HK-2 (cell line): ENCODE measurements at regions not wholly inside any gene's neighbourhood (a gene's known extent, or its start where the extent isn't known, plus 50 kb on each side); places are given as distances from the start of the nearest gene placed in this dataset.
"Not testable (repeated sequence)": the region's sequence is repeated elsewhere in the genome, so short reads cannot be mapped to it uniquely, and the experiment has no call there.

Experiments used
- DNase-seq: peaks from one replicate; pipeline ENCODE4 v3.0.0-alpha.2; 2018; ENCODE audit not compliant: unreplicated experiment

DNA sequence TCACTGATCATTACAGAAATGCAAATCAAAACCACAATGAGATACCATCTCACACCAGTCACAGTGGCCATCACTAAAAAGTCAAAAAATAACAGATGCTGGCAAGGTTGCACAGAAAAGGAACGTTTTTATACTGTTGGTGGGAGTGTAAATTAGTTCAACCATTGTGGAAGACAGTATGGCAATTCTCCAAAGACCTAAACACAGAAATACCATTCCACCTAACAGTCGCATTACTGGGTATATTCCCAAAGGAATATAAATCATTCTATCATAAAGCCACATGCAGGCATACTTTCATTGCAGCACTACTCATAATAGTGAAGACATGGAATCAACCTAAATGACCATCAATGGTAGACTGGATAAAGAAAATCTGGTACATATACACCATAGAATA, 83.2 kb upstream of the ARID5B start:
- DNase-seq: not testable (repeated sequence)

DNA sequence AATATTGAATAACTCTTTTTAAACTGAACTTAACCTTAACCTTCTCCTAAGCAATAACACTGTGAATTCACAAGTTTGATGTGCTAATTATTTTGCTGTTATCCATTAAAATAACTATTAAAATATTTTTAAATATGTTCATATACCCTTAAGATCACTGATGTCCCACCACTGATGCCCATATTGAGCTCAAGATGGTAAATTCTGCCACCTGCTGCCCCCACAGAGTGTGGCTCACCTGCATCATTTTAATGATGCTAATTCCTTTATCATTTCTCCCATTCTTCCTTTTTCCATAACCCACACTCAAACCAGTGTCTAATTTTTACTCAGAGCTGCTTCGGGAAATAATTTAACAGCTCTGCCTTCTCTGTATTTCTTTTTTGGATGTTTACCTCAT, 82.3 kb upstream of the ARID5B start:
- DNase-seq: no peak

DNA sequence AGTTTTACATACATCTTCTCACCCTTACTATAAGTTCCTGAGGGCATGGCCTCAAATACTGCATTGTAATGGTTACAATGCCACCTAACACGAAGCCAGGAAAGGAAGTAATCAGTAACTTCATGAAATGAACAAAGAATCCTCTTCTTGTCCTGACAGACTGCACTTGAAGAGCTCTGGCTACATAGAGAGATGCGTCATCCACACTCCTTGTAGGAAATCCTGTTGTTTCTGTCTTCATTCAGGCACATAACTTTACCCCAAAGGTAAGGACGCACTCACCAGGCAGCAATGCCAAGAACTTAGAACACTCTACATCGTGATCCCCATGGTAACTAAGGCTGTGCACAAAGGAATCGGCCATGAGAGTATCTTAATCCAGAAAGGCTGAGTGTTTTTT, 80.3 kb upstream of the ARID5B start:
- DNase-seq: peak; percentile 59

DNA sequence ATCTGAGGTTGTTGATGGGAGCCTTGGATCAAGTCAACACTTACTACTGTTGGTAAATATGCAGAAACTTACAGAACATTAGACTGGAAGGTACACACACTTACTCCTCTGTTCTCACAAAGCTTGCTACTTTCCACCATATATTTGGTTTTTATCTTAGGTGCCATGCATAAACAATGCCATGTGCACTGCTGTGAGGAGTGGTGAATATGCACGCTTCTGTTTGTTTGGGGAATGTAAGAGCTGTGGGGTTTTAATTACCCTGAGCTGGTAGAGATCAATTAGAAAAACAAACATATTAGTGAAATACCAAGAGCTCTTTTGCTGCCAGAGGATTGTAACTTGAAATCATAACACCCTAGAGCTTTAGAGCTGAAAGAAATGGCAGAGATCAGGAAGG, 79.8 kb upstream of the ARID5B start:
- DNase-seq: no peak

DNA sequence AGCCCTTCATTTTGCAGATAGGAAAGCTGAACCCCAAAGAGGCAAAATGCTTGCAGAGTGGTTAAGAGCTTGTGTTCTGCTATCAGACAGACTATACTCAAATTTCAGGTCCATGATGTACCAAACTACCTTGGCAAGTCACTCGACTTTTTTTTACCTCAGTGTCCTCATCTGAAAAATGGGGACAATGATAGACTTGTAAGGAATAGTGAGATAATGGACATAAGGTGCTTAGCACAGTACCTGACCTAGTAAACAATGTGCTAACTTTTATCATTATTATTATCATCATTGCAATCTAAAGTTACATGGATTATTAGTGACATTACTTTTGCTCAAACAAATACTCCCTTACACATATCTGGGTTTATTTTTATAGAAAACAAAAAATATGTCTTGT, 79.4 kb upstream of the ARID5B start:
- no peak for DNase-seq

DNA sequence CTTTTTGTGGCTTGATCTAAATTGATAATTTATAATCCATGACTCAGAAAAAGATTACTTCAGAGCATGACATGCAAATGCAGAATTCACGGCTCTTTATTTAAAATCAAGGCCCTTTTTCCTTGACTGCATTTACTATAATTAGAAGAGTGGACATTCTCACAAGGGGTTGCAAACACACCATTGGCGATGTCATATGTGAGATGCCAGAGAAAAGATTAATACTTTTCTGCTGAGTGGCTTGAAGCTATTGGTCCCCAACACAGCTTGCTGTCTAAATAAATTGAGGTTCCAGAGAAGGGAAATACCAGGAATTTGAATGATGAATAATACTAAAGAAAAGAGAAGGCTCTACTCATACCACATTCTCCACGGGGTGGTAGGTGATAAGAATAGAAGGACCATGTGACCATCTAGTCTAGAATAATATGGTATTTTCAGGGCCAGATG, 78.7 kb upstream of the ARID5B start:
- no peak for DNase-seq

DNA sequence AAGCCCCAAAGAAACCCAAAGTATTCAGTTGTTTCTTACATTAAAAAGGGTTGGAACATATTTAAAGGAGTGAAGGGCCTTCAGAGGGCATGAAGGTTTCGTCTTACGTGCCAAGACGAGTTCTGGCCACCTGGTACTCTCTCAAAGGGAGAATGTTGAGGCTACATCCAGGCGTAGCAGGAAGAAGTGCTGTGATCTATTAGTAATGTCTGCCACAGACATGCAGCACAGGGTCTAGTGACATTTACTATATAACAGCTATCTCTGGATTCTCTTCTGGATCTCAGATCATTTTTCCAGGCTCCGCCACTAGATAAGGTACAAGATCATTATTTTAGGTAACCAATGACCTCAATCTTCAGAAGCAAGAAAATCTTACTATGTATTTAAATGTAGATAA, 76.5 kb upstream of the ARID5B start:
- no peak for DNase-seq

DNA sequence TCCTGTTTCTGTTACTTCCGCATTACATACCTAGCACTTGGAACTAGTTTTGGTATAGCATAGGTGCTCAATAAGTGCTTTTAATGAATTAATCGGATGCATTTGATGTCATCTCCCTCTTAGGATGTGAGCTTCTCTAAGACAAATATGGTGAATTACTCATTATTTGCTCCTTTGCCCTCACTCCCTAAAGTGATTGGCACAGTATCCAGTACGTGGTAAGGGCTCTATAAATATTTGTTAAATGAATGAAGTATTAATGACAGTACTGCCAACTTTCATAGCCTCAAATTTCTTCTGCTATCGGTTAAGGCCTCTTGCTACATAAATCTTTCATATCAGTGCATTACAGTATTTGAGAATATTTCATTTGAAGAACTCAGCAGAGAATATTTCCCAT, 75.9 kb upstream of the ARID5B start:
- no peak for DNase-seq

DNA sequence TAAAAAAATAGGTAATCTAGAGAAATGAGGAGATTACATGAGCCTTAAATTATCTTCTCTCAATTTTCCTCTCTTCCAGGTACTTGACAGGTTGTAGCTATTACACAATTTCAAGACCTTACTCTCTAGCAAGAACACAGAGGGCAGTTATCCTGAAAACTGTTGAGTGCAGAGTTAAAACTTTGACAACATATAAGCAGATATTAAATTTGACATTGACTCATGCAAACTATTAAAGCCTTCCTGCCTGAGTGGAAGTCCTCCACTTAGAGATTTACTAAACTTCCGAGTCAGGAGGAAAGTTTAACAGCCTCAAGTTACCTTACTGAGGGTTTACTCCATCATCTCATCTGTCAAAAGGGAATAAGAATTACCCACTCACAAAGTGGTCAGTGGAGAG, 73.5 kb upstream of the ARID5B start:
- no peak for DNase-seq

DNA sequence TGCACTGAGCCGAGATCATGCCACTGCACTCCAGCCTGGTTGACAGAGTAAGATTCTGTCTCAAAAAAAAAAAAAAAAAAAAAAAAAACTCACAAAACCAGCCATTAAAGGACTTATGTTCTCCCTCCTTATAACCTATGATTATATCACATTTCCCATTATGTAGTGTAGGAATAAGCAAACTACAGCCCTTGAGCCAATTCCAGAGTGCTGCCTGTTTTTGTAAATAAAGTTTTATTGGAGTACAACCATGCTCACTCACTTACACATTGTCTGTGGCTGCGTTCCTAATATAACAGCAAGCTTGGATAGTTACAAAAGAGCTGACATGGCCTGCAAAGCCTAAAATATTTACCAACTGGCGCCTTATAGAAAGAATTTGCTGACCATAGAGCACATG, 72.7 kb upstream of the ARID5B start:
- DNase-seq: no peak

DNA sequence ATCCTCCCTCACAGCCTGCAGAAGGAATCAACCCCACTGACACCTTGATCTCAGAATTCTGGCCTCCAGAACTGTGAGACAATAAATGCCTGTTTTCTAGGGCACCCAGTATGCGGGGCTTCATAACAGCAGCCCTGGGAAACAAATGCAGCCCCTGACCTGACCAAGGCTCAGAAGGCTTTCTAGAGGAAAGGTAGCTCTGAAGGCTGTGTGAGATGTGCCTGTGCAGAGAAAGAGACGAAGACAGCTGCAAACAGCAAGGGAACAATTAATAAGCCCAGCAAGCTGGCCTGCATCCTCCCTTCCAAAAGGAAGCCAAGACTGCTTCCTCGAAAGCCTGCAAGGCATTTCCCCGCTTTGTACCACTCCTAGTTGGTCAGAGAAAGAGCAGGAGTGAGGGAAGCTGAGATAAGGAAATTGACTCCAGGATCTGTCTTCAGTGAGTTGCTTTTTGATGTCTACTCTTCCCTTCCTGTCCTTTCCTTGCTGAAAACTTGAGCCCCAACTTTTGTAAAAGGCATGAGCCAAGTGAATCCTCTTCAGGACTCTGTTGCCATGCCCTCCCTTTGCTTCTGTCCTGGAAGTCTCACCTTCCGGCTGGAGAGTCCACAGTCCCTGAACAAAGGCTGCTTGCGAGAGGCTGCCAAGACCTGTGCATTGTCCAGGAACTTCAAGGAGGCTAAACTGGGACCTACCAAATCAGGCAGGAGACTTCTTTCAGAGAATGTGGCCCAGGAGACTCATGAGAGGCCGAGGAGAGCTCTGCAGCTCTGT, 71.2 kb upstream of the ARID5B start:
- no peak for DNase-seq

DNA sequence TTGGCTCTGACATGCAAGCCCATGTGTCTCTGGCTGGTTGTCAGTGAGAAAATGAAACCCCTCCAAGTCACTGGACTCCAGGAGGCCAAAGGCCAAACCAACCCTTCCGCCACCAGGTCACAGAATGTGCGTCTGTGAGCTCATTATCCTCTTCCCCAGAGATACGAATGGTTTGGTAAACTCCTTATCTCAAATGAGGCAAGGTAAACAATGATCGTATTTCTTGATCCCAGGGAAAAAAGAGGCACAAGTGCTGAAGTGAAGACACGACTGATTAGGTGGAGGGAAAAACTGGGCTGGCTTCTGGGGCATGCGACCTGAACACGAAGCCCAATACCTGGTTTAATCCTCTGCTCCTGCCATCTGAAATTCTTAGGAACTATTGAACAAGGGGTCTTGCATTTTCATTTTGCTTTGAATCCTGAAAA, 70.6 kb upstream of the ARID5B start:
- DNase-seq: no peak

DNA sequence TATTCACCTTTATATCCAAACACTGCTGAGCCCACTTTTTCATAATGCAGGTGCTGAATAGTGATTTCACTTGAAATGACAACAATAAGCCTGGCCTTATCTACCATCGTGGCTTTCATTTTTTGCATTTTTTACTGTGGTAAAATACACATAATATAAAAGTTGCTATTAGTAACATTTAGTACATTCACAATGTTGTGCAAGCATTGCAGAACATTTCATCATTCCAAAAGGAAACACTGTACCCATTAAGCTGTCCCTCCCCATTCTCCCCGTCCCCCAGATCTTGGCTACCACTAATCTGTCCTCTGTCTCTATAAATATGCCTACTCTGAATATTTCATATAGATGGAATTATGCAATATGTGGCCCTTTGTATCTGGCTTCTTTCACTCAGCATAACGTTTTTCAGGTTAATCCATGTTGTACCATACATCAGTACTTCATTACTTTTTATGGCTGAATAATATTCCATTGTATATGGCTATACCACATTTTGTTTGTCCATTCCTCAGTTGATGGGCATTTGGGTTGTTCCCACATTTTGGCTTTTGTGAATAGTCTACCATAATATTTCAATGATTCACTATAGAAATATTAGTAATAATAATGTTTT, 68.5 kb upstream of the ARID5B start:
- no peak for DNase-seq

DNA sequence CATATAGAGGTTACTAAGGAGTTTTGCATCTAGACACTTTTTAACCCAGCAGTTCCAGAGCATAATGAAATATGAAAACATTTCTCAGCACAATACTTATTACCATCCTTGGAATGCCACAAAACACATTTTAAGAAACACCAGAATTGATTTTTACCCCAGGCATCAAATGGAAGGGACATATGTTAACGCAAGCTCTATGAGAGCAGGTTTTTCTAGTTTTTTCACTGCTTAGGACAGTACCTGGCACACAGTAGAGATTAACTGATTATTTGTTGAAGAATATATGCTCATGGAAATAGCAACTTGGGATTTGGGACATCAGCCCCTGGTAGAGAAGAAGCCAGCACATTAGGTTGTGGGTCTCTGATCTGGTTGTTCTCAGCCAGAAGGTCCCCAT, 67.0 kb upstream of the ARID5B start:
- DNase-seq: no peak

DNA sequence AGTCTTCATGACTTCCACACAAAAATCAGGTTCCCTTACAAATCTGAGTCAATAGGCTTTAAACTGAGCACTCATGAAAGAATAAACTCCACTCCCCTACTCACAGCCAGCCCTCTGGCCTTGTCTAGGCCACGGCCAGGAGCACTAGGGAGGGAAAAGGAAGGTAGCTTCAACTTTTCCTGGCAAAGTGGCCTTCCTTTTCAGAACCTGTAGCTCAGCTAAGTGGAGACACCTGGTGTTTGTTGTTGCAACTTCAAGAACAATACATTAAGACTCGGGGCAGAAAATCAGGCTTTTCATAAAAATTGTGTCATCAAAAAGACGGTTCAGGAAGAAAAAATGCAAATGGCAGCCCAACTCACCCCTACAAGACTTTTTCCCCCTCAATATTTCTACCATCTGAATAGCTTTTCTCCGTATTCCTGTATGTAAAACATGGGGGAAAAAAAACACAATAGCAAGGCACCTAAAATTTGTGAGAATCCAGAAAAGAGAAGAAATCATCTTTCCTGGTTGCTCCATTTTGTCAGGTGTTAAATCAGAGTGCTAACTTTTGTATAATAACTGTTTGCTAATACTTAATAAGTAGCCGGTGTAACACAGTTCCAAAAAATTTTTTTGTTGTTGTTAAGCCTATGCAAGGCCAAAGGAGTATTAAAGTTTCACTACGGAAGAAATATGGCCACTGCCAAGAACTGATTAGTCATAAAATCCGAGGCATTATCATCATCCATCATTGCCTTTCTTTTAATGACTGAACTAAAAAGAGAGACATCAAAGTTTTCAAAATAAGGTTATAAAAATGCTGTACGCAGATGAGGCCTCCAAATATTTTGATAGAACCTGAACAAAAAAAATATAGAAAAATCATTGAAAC, 66.2 kb upstream of the ARID5B start:
- DNase-seq: peak; percentile 44

DNA sequence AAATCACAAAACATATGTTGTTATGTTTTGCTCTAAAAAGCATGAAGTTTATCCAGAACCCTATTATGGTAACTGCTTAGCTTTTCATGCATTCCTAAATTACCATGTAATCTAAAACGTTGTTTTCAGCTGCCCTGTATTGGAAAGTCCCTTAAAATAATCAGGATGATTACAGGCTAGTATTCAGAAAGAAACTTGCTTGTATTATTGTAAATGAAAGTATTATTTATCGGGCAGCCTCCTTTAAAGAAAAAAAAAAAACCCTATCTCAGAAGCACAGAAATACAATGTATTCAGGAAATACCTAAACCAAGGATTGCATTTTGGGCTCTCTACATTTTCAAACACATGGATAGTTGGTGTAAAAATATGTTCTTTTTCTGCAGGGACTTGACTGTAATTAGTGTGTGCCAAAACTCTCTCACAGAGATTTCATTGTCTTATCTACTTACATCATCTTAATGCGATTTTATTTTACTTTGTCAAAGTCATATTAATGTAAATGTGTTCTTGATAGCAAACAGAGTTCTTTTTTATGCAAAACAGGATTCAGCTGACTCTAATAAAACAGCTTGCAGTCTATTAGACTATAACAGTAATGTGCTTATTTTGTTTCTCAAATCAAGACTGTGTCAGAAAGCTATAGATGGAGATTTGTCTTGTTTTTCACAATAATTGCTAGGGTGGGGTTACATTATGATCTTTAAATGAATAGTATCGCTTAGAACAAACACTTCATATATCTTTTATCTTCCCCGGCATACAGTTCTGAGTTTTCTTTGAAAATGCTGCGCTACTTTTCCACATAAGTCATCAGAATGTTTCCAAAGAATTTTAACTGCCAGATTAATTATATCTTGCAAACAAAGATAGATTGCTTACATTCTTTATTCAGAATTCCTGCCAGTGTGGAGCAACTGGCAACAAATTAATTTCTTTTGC, 65.3 kb upstream of the ARID5B start:
- no peak for DNase-seq

DNA sequence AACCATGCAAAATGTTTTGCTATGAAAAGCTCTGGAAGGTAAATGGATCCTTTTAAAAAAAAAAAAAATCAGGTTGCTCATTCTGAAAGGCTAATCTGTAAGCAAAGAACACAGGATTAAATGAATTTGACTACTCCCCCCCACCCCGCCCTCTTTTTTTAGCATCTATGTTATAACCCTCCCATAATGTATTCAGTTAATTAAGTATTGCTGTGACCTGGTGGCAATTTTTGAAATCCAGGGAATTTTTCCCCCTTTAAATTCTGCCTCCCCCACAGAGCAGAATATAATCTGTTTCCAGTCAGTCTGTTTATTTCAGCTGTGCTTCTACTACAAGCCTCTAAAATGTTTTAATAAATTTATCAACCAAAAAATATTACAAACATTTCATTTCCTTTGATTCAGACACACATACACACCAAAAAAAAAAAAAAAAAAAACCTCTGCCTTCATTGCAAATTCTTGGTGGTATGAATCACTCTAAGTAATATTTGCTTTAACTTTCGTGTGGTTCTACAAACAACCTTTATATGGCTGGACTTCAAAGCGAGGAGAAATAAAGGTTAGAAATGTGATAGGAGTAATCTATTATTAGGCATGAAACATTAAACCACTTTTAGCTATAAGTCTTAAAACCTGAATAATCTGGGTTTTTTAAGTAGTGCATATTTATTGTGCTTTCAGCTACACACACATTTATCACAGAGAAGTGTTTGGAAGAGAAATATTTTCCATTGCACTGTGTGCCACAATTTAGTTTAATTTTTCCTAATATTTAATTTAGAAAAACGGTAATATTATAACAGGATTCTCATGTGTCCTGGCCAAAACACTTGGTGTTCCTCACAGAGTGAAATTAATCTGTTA, 64.4 kb upstream of the ARID5B start:
- no peak for DNase-seq

DNA sequence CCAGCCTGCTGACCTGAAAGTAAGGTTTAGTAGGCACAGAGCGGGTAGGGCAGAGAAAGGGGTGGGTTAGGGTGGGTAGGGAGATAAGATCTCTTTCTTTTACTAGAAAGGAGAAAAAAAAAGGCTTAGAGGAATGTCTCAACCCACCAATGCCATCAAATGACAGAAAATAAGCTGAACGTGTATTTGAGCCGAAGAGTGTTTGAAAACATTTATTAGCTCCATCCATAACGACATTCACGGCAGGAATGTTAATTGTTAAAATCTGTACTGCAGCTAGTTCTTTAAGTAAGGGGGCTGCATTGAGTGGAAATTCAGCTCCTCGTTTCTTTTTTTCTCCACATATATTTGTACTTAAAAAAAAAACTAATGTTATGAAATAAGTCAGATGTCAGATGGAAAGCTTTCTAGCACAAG, 63.7 kb upstream of the ARID5B start:
- peak; percentile 25 for DNase-seq

DNA sequence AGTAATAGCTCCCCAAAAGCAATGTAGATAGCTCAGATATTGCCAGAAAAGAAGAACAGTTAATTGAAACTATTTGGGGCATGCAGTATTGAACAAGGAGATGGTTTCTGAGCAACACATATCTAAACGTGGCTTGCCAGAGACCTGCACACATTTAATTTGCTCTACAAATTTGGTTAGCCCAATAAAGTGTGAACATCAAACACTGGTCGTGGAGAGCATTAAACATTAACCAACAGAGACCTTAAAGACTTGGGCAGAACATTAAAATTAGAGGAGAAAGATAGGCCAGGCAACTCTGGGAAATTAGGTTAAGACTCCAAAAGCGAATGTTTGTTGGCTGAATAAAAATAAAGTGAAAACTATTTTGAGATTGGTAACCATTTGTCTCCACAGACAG, 61.6 kb upstream of the ARID5B start:
- no peak for DNase-seq

DNA sequence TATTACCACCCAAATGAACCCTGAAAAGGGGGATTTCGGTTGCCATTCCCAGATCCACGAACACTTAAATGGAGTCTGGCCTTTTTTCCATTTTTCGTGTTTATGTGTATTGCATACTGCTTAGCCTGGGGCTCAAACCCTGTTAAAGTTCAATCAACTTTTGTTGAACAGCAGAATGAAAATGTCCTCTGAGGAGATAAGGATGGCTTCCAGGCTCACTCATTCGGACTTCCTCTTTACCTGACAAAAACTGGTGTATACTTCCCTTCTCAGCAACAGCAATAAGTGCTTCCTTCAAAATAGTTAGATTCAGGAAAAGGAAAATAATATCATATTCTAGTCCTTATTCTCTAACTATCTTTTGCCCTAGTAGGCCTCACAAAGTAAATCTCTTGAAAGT, 61.1 kb upstream of the ARID5B start:
- DNase-seq: no peak
